Heart right ventricle (tissue), 16 donors: ENCODE measurements at regions not wholly inside any gene's neighbourhood (a gene's known extent, or its start where the extent isn't known, plus 50 kb on each side); places are given as distances from the start of the nearest gene placed in this dataset.
A peak's percentile ranks its signal among the peaks of the same experiment; 100 is the strongest.

Source experiments
- ATAC-seq, 8 donors: fragments of 200-7000 bp; cut with Tn5 transposase; one replicate each; pipeline ENCODE4 v1.9.1; 2020; ENCODE audit warnings: mild to moderate bottlenecking in 8 of 8, moderate library complexity in 8 of 8, moderate number of reproducible peaks in 1 of 8
- DNase-seq, 2 donors: peaks; one replicate each; pipeline ENCODE4 v3.0.0-alpha.2; 2020
- H3K27ac ChIP-seq, 10 donors: fragments of 200-600 bp; sonication (generic) in 2 of 10; one replicate each; pipeline versions ENCODE4 v1.5.0 to v1.8.0; 2020 to 2022; ENCODE audit warnings: mild to moderate bottlenecking in 3 of 10
- H3K27me3 ChIP-seq, 7 donors: fragments of 200-600 bp; one replicate each; pipeline ENCODE4 v1.8.0; 2021 to 2022; ENCODE audit warnings: mild to moderate bottlenecking in 2 of 7
- H3K36me3 ChIP-seq, 9 donors: fragments of 200-600 bp; sonication (generic) in 1 of 9; one replicate each; pipeline versions ENCODE4 v1.5.0 to v1.8.0; 2020 to 2022; ENCODE audit warnings: mild to moderate bottlenecking in 2 of 9
- H3K4me1 ChIP-seq, 9 donors: fragments of 200-600 bp; sonication (generic) in 1 of 9; one replicate each; pipeline versions ENCODE4 v1.5.0 to v1.8.0; 2020 to 2022; ENCODE audit warnings: mild to moderate bottlenecking in 4 of 9
- H3K4me3 ChIP-seq, 10 donors: fragments of 200-600 bp; sonication (generic) in 2 of 10; one replicate each; pipeline versions ENCODE4 v1.5.0 to v1.8.0; 2020 to 2022; ENCODE audit warnings: mild to moderate bottlenecking in 7 of 10, moderate library complexity in 2 of 10
- H3K9me3 ChIP-seq, 11 donors: fragments of 200-600 bp in 10 of 11; sonication (generic) in 2 of 11; one replicate each; pipeline versions ENCODE4 v1.5.0 to v1.8.0; 2013 to 2022; ENCODE audit warnings: mild to moderate bottlenecking in 2 of 11, control low read depth in 1 of 11, moderate library complexity in 1 of 11
- CTCF ChIP-seq, 9 donors: fragments of 200-600 bp; sonication (generic) in 2 of 9; IDR thresholded peaks; one replicate each; pipeline versions ENCODE4 v1.5.0 to v1.8.0; 2021 to 2022; ENCODE audit warnings: antibody characterized with exemption in 9 of 9, mild to moderate bottlenecking in 5 of 9, moderate library complexity in 1 of 9
- WGBS, 2 donors: extraction: QIAGEN DNeasy Blood & Tissue Kit; methylation state at CpG; one replicate each; pipeline ENCODE4 v1.1.7; 2013; ENCODE audit warnings: inconsistent platforms in 1 of 2; 5-methylcytosine and 5-hydroxymethylcytosine counted together
- intact Hi-C, 10 donors: fragments of 100-400 bp; cut with DNase I; formaldehyde crosslinking; loops; one replicate each; pipeline versions ENCODE4 v1.11.1 to v1.14.2; 2022
- donor health status: Arrhythmogenic right ventricular cardiomyopathy.
- donor health status: ischemic (EF 13 %, LVEDD 7.1; RV severe dilation, severe dysfunction).
- donor health status: healthy with polysubstance abuse.
- donor health status: DM: no; HTN: yes; CAD: no.
- donor health status: DM: no; HTN: no; CAD: no.
- donor health status: ischemic (EF 25% LVEDD 6.9; RV normal size, moderate dysfunction).
- donor health status: ischemic (EF 25% LVEDD 5.7; RV mildly dilated, moderate dysfunction).
- donor health status: healthy.
- donor health status: DM: yes; HTN: yes; CAD: no.
- donor health status: Ischemic cardiomyopathy.
- donor health status: ischemic (EF 35%, LVEDD 5.7; RV mildly dilated, moderate dysfunction).
- donor health status: nonischemic (EF 11% LVEDD 7.7; RV severe dilation, severe dysfunction).
- donor health status: DM: yes; HTN: yes; CAD: no.
- donor health status: PGD.
- donor health status: ischemic (EF 29% LVEDD 5.4; RV normal size, mild dysfunction).
- donor health status: nonischemic (EF 23%, LVEDD 6.1; RV moderate dilation, normal function).

- no peaks in the 10 kb centered on the region for H3K9me3 ChIP-seq
- intact Hi-C loops = no loop called here
- 34 to 44% methylated on average over 3 of the region's 3 CpGs for WGBS, 2 donors
- DNase-seq (no peak), ATAC-seq (no peak)
- H3K36me3 ChIP-seq = no peaks in the 10 kb centered on the region
- peaks cover 0 to 5% (median 0%) of the 10 kb centered on the region in 9 donors for H3K4me1 ChIP-seq
- peaks cover 0 to 7% (median 0%) of the 10 kb centered on the region in 7 donors for H3K27me3 ChIP-seq
- no peak overlapping the region for H3K4me3 ChIP-seq
- no peak overlapping the region for H3K27ac ChIP-seq
- TF ChIP-seq CTCF (IDR thresholded peaks at IDR 0.05) = no peak
Measured at GRCh38 chr9:117549444-117549843, 134.6 kb upstream of the ASTN2 start.

- ATAC-seq (no peak), DNase-seq (no peak)
- Histone ChIP-seq H3K36me3 (no peaks in the 10 kb centered on the region), H3K4me1 (peaks cover 0 to 5% (median 0%) of the 10 kb centered on the region in 9 donors), H3K4me3 (no peak overlapping the region), H3K27me3 (peaks cover 0 to 7% (median 0%) of the 10 kb centered on the region in 7 donors), H3K27ac (no peak overlapping the region), H3K9me3 (no peaks in the 10 kb centered on the region)
- WGBS, 2 donors = 90 to 92% methylated on average over 2 of the region's 2 CpGs
- no peak for TF ChIP-seq CTCF (IDR thresholded peaks at IDR 0.05)
- intact Hi-C loops = no loop called here
Measured at GRCh38 chr9:117548556-117548955, 133.7 kb upstream of the ASTN2 start.

- H3K27ac ChIP-seq = no peak overlapping the region
- DNase-seq (no peak), ATAC-seq (no peak)
- H3K4me3 ChIP-seq = no peak overlapping the region
- no peaks in the 10 kb centered on the region for H3K36me3 ChIP-seq
- 79 to 82% methylated on average over 3 of the region's 3 CpGs for WGBS, 2 donors
- peaks cover 0 to 7% (median 0%) of the 10 kb centered on the region in 7 donors for H3K27me3 ChIP-seq
- no peak for TF ChIP-seq CTCF (IDR thresholded peaks at IDR 0.05)
- peaks cover 0 to 5% (median 0%) of the 10 kb centered on the region in 9 donors for H3K4me1 ChIP-seq
- no peaks in the 10 kb centered on the region for H3K9me3 ChIP-seq
- intact Hi-C loops = no loop called here
Measured at GRCh38 chr9:117547904-117548303, 133.0 kb upstream of the ASTN2 start.

GRCh38 chr9:117546894-117547678, 132.2 kb upstream of the ASTN2 start:
- ATAC-seq (peak in 6 of 8 donors; percentile 29 to 94 (median 62)), DNase-seq (peak in 1 of 2 donors; percentile 28)
- Histone ChIP-seq H3K9me3 (no peaks in the 10 kb centered on the region), H3K36me3 (no peaks in the 10 kb centered on the region), H3K27ac (no peak overlapping the region), H3K4me1 (peaks cover 0 to 5% (median 0%) of the 10 kb centered on the region in 9 donors), H3K4me3 (peak overlapping the region in 3 of 10 donors; percentile 11 to 20 (median 14)), H3K27me3 (peaks cover 0 to 7% (median 0%) of the 10 kb centered on the region in 7 donors)
- intact Hi-C loops = no loop called here
- TF ChIP-seq CTCF (IDR thresholded peaks at IDR 0.05) = no peak
- WGBS, 2 donors = 25 to 29% methylated on average over 20 of the region's 20 CpGs
